Activated B cell treated with CpG ODN at 0.5 μM for 24 hours (primary cell): ENCODE measurements at regions not wholly inside any gene's neighbourhood (a gene's known extent, or its start where the extent isn't known, plus 50 kb on each side); places are given as distances from the start of the nearest gene placed in this dataset.
A peak's percentile ranks its signal among the peaks of the same experiment; 100 is the strongest.

Experiments used
- ATAC-seq: fragments of 200-7000 bp; cut with Tn5 transposase; one replicate; pipeline ENCODE4 v1.10.0; 2021; ENCODE audit warnings: low read depth, mild to moderate bottlenecking, moderate library complexity
- CTCF ChIA-PET: fragments of 350-600 bp; sonication (Branson Sonifier 250); formaldehyde crosslinking; loops from one replicate; lab custom pipeline; 2021; ENCODE audit warnings: antibody characterized with exemption; lab: Charles Lee
- POLR2A ChIA-PET: fragments of 350-600 bp; sonication (Branson Sonifier 250); formaldehyde crosslinking; loops from one replicate; lab custom pipeline; 2021; ENCODE audit warnings: antibody characterized with exemption; lab: Charles Lee
- DNase-seq: peaks from one replicate; pipeline ENCODE4 v3.0.0; 2022
- H3K27ac Mint-ChIP-seq: one replicate; pipeline ENCODE4 v1.8.0; 2020; ENCODE audit warnings: mixed read lengths
- H3K27me3 Mint-ChIP-seq: one replicate; pipeline ENCODE4 v1.8.0; 2021; ENCODE audit warnings: mixed read lengths
- H3K36me3 Mint-ChIP-seq: one replicate; pipeline ENCODE4 v1.8.0; 2021; ENCODE audit warnings: low read depth, mixed read lengths
- H3K4me1 Mint-ChIP-seq: one replicate; pipeline ENCODE4 v1.8.0; 2021; ENCODE audit warnings: mixed read lengths
- H3K4me3 Mint-ChIP-seq: one replicate; pipeline ENCODE4 v1.8.0; 2020; ENCODE audit warnings: mild to moderate bottlenecking, mixed read lengths
- H3K9me3 Mint-ChIP-seq: one replicate; pipeline ENCODE4 v1.8.0; 2020; ENCODE audit warnings: mixed read lengths
- intact Hi-C: fragments of 100-400 bp; cut with micrococcal nuclease; formaldehyde crosslinking; loops from one replicate; pipeline ENCODE4 v1.15.1; 2024
- TF ChIP-seq, protein P1 (sequence below): fragments of 200-600 bp; IDR thresholded peaks from one replicate; pipeline ENCODE4 v1.8.0; 2022; ENCODE audit warnings: antibody characterized with exemption, mild to moderate bottlenecking

DNA sequence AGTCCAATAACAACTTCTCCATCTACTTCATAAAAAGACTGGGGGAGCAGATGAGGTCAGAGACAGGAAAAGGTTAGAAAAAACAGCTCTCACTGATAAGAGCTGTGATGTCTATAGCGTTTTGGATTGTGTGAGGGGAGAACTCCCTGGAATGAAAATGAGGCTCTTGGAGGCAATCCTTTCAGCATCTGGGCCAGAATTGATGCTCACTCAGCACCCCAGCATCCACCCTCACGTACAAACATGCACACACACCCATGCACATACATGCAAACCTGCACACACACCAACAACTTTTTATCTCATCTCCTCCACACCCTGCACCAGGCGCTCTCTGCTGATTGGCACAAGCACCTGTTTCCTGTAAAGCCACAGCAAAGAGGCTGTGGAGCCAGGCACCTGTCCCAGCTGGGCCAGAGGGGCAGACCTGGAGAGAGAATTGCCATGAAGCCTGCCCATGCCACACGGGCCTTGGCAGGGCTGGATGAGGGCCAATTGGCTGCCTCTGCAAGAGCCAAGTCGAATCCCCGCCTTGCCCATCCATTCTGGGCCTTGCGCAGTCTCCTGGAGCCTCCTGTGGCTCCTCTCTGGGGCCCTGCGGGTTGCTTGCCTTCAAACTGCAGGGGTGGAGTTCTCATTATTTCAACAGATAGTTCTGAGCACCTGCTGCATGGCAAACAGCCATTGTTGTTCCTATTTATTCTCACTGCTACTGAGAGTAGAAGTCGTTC, 53.1 kb downstream of the SYNE3 start:
- peak; percentile 18 for ATAC-seq
- no peak for DNase-seq
- CTCF ChIA-PET: interaction anchor here (0.7 to 2.5 kb wide), 8 partner anchors 12 to 64 kb away, joined by 3 to 9 read pairs (median 6); partner anchors contain the start of gene SYNE3
- Mint-ChIP-seq H3K36me3 (peaks cover 85% of the 10 kb centered on the region), H3K27me3 (no peaks in the 10 kb centered on the region), H3K4me1 (peaks cover 50% of the 10 kb centered on the region), H3K4me3 (peak overlapping the region; percentile 35), H3K9me3 (no peaks in the 10 kb centered on the region), H3K27ac (peak overlapping the region; percentile 90)
- TF ChIP-seq, protein P1, sequence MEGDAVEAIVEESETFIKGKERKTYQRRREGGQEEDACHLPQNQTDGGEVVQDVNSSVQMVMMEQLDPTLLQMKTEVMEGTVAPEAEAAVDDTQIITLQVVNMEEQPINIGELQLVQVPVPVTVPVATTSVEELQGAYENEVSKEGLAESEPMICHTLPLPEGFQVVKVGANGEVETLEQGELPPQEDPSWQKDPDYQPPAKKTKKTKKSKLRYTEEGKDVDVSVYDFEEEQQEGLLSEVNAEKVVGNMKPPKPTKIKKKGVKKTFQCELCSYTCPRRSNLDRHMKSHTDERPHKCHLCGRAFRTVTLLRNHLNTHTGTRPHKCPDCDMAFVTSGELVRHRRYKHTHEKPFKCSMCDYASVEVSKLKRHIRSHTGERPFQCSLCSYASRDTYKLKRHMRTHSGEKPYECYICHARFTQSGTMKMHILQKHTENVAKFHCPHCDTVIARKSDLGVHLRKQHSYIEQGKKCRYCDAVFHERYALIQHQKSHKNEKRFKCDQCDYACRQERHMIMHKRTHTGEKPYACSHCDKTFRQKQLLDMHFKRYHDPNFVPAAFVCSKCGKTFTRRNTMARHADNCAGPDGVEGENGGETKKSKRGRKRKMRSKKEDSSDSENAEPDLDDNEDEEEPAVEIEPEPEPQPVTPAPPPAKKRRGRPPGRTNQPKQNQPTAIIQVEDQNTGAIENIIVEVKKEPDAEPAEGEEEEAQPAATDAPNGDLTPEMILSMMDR: no peak
- POLR2A ChIA-PET: interaction anchor here (0.7 to 2.7 kb wide), 7 partner anchors 17 to 59 kb away, joined by 3 to 21 read pairs (median 4); partner anchors contain the start of gene SYNE3
- intact Hi-C loops: loop anchor here (2.0 to 5.0 kb wide), 2 partner anchors 17 to 34 kb away; no protein-coding TSS in a partner anchor

DNA sequence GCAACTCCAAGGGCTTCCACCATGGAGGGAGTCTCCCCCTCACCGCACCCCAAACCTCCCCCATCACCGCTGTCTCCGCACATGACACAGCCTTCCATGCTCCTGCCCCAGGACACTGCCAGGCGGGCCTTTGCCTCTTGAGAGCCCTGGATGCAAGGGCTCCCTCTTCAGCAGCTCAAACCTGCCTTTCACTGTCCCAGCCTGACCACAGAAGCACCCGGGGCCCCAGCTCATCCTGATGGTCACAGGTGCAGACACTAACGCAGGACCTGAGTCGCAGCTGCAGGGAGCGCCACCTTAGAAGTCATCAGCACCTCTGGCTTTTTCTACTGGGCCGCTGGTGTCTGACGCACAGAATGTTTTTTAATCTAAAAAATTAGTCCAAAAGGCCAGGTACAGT, 54.0 kb downstream of the SYNE3 start:
- POLR2A ChIA-PET: interaction anchor here (2.7 kb wide), 1 partner anchor 53 kb away, joined by 21 read pairs; the partner anchor contains the start of gene SYNE3
- Mint-ChIP-seq H3K36me3 (peaks cover 80% of the 10 kb centered on the region), H3K9me3 (no peaks in the 10 kb centered on the region), H3K27me3 (no peaks in the 10 kb centered on the region), H3K4me1 (peaks cover 56% of the 10 kb centered on the region), H3K4me3 (no peak overlapping the region), H3K27ac (peak overlapping the region; percentile 90)
- intact Hi-C loops: loop anchor here (2.0 to 5.0 kb wide), 2 partner anchors 18 to 35 kb away; no protein-coding TSS in a partner anchor
- no peak for DNase-seq
- CTCF ChIA-PET: interaction anchor here (0.7 to 2.5 kb wide), 3 partner anchors 18 to 65 kb away, joined by 5 to 9 read pairs (median 5); no protein-coding TSS in a partner anchor
- ATAC-seq: no peak
- TF ChIP-seq, protein P1: no peak

DNA sequence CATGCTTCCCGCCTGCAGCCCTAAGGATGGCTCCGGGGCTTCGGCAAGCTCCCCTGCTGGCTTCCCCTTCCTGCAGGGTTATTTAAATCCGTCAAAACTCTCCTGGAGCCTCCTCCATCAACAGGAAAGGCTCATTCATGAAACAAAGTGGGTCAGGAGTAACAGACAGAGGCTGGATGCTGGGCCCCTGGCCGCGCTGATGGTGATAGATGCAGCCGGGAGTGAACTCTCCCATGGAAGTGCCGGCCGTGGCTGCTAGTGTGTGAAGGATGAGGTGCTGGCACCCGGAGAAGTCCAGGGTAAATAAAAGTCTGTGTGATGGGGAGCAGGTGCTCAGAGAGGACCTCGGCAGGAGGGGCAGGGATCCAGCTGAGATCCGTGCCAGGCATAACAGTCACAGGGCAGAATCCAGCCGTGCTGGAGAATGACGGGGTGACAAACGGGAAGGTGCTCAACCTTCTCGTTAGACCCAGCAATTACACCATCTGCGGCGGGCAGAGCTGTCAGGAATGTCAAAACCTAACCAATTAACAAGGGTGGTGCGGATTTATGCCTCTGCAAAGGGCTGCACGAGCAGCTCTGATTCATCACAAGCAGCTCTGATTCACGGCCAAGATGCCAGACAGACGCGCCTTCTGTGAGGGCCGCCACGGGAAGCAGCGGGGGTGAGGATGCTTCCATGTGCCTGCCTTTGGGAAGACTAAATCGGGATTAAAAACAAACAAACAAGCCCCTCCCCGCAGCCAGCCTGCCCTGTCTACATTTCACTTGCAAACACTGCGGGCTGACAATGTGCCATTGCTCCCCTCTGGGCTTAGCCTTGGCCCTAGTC, 55.6 kb downstream of the SYNE3 start:
- peaks cover 72% of the 10 kb centered on the region for H3K36me3 Mint-ChIP-seq
- H3K4me1 Mint-ChIP-seq: peaks cover 65% of the 10 kb centered on the region
- no peak for DNase-seq
- no peak overlapping the region for H3K4me3 Mint-ChIP-seq
- no peak overlapping the region for H3K27ac Mint-ChIP-seq
- ATAC-seq: no peak
- no peaks in the 10 kb centered on the region for H3K27me3 Mint-ChIP-seq
- CTCF ChIA-PET: interaction anchor here (1.7 kb wide), 1 partner anchor 8 kb away, joined by 5 read pairs; no protein-coding TSS in a partner anchor
- intact Hi-C loops: loop anchor here (5.0 kb wide), 1 partner anchor 36 kb away; no protein-coding TSS in a partner anchor
- TF ChIP-seq, protein P1: no peak
- no peaks in the 10 kb centered on the region for H3K9me3 Mint-ChIP-seq
- POLR2A ChIA-PET: interaction anchor here (0.5 kb wide), 1 partner anchor 18 kb away, joined by 3 read pairs; no protein-coding TSS in a partner anchor

DNA sequence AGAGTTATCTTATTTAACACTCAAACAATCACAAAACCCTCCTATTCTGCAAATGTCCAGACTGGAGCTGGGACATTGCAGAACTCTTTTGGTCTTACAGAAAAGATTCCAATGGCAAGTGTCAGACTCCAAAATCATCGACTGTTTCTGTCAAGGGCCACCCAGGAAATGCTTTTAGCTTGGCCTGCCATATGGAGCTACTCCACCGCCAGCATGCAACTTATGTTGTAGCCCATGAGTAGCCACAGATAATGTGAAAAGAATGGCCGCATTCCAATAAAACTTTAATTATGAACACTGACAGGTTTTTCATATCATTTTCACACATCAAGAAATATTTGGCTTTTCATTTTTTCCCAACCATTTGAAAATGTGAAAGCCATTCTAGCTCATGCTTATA, 57.5 kb downstream of the SYNE3 start:
- CTCF ChIA-PET: interaction anchor here (1.1 to 3.0 kb wide), 3 partner anchors 9 to 68 kb away, joined by 4 to 8 read pairs (median 5); no protein-coding TSS in a partner anchor
- H3K4me1 Mint-ChIP-seq: peaks cover 45% of the 10 kb centered on the region
- no peak overlapping the region for H3K27ac Mint-ChIP-seq

More for the DNA sequence above, 57.5 kb downstream of the SYNE3 start:
- H3K4me3 Mint-ChIP-seq: no peak overlapping the region
- ATAC-seq (no peak), DNase-seq (no peak)
- POLR2A ChIA-PET: interaction anchor here (0.7 to 0.8 kb wide), 2 partner anchors 15 to 59 kb away, joined by 3 to 4 read pairs; no protein-coding TSS in a partner anchor
- no peaks in the 10 kb centered on the region for H3K27me3 Mint-ChIP-seq
- H3K36me3 Mint-ChIP-seq: peaks cover 72% of the 10 kb centered on the region
- intact Hi-C loops: no loop called here
- TF ChIP-seq, protein P1: no peak
- no peaks in the 10 kb centered on the region for H3K9me3 Mint-ChIP-seq
